ENCODE measurements at regions not wholly inside any gene's neighbourhood (a gene's known extent, or its start where the extent isn't known, plus 50 kb on each side); places are given as distances from the start of the nearest gene placed in this dataset.
"Not testable (repeated sequence)": the region's sequence is repeated elsewhere in the genome, so short reads cannot be mapped to it uniquely, and the experiment has no call there.

DNA sequence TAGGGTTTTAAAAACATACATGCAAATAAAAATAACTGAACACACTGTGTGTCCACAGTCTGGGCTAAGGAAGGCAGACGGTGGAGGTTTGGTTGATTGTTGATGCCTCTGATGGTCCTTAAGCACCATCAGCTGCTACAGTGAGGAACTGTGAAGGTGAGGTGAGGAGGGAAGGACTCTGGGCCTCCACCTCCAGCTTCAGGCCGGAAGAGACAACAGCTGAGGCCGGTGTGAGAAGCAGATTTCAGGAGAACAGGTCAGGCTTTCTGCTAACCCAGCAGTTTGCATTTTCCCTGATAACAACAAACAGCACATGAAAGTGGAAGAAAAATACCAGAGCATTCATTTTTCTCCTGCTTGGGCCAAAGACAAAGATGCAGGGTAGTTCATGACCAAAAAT lies 189.9 kb upstream of the AJAP1 start:
- no peak for DNase-seq (ENCODE audit: low read depth in 2 of 3, low spot score in 1 of 3)

DNA sequence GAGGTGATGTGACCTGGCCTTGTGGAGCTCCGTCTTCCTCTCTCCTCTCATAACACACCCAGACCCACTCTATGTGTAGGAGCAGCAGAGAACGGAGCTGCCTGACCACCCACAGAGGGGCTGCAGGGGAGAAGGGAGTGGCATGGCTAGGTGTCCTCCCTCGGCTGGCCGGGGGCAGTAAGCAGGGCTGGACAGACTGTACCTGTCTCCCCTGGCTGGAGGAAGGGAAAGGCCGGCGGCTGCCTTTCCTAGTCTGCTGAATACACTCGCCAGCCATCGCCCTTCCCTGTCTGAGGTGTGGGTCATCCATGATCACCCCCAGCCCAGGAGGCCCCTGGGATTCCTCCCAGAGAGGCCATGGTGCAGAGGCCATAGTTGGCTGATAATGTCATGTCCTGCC lies 187.2 kb upstream of the AJAP1 start:
- no peak for DNase-seq (ENCODE audit: low read depth in 2 of 3, low spot score in 1 of 3)

DNA sequence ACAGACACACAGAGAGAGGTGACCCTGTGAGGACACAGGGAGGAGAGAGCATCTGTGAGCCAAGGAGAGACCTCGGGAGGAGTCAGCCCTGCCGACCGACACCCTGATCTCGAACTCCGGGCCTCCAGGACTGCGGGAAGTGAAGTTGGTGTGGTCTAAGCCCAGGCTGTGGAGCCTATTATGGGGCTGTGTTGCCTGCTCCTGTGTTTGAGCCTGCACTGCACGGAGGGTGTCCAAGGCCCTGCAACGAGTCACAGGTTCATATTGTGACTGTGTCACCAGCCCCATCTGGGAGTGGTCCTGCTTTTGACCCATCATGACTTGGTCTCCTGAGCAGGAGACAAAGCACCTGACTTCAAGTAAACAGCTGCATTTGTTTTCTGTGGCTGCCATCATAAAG lies 186.0 kb upstream of the AJAP1 start:
- no peak for DNase-seq (ENCODE audit: low read depth in 2 of 3, low spot score in 1 of 3)

DNA sequence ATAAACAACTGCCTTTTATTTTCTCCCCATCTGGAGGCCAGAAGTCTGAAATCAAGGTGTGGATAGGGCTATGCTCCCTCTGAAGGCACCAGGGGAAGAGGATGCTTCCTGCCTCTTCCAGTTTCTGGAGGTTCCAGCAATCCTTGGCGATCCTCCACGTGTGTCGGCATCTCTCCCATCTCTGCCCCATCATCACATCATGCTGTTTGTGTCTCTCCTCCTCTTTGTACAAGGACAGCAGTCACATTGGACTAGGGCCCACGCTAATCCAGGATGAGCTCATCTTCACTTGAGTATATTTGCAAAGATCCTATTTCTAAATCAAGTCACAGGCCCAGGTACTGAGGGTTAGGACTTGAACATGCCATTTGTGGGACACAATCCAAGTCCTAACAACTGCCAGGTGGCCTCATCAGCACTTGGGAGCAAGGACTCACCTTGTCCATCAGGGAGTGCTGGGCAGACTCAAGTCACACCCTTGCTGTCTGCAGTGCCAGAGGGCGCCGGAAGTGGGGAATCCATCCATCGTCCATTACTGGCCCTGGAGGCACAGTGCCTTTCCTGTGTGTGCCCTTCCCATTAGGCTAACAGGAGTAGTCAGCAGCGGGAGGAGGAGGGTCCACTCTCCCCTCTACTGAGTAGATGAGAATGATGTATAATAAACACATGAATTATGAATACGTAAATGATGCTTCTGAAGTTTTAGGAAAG lies 185.4 kb upstream of the AJAP1 start:
- DNase-seq (ENCODE audit: low read depth in 2 of 3, low spot score in 1 of 3) = no peak

DNA sequence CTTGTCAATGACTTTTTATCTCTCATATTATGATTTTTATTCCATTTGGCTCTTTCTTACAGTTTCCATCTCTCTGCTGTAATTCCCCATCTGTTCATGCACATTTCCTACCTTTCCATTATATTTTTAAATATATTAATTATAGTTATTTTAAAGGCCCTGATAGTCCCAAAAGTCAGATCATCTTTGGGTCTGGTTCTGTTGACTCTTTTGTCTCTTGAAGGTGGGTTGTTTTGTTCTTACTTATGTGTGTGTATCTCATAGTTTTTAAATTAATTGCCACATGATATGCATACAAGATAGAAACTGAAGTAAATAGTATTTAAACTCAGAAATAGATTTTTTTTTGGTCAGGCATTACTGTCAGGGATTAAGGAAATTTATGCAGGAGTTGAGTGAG lies 178.0 kb upstream of the AJAP1 start:
- DNase-seq (ENCODE audit: low read depth in 2 of 3, low spot score in 1 of 3) = no peak

DNA sequence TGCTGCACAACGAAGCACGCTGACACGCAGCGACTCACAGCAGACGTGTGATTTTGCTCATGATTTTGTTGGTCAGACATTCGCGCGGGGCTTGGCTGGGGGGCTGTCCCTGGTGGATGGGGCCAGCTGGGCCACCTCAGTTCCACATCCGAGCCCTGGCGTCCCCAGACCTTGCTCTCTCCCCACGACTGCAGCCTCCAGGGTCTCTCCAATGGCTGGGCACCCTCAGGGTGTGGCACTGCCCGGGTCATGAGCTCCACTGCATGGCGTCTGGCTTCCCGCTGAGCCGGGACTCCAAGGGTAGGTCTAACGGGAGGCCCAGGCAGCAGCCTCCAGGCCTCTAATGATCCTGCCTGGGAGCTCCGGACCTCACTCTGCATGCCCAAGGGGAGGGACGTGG lies 173.0 kb upstream of the AJAP1 start:
- DNase-seq (ENCODE audit: low read depth in 2 of 3, low spot score in 1 of 3) = no peak

DNA sequence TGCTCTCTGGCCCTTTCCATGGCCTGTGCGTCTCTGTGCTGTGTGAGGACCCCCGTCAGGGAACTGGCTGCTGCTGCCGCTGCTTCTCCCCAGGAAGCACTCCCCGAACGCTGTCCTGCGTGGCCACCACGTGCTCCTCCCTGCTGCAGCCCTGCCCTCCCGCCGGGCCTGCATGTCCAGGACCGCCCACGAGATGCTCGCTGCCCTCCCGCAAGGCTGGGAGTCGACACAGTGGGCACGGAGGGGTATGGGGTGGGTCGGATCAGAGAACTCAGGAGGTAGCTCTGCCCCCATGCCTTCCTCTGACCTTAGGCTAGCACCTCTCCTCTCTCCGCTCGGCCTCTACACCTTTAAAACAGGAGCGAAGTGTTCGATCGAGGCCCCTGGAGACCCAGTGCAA lies 171.9 kb upstream of the AJAP1 start:
- no peak for DNase-seq (ENCODE audit: low read depth in 2 of 3, low spot score in 1 of 3)

DNA sequence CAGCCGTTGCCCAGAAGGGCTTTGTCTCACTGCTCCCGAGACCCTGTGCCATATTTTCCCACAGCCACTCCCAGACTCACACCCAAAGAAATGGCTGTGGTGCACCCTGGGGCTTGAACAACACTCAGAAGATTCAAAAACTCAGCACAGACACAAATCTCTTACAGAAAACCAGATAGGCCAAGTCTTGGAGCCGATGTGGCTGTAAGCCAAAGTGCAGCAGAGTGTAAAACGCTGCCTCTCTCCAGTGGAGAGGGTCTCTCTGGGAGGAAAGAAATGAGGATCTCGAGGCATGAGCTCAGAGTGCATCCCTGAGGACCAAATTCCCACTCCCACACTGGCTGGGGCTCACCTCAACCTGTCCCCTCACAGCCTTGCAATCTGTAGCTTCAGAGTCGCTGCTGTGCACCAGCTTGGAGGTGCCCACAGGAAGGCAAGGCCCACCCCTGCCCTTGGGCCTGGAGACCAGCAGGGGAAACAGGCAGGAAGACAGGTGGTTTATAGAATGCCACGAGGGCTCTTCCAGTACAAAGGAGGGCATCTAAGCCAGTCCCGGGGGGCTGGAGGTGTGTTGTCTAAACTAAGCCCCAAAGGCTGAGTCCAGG lies 171.3 kb upstream of the AJAP1 start:
- no peak for DNase-seq (ENCODE audit: low read depth in 2 of 3, low spot score in 1 of 3)

DNA sequence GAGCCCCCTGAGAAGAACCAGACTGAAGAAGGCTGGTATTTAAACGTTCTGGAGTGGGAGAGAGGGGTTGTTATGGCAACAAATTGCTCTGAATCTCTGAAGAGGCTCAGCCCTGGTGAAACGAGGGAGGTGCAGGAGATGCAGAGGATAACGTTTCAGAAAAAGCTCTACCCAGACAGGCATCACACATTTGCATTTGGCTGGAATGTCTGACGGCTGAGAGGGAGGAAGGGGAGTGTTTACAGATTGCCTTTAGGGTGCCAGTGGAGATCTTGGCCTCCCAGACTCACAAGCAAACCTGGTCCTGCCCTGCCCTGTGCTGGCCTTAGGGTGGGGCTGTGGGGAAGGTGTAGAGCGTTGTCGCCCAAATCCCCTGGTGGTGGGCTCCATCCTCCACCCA lies 169.0 kb upstream of the AJAP1 start:
- DNase-seq (ENCODE audit: low read depth in 2 of 3, low spot score in 1 of 3) = no peak

DNA sequence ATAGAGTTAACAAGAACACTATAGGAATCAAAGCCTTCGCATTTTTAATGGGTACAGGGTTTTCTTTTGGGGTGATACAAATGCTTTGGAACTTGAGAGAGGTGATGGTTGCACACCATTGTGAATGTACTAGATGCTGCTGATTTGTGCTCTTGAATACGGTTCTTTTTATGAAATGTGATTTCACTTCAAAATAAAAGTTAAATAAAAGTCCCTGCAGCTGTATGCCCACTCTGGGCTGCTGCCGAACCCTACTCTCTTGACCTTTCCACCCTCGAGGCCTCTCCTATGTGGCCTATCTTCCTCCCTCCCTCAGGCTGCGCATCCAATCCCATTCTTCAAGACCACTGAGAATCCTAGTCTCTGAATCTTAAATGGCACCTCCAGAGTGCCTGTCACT lies 168.5 kb upstream of the AJAP1 start:
- DNase-seq (ENCODE audit: low read depth in 2 of 3, low spot score in 1 of 3) = no peak

DNA sequence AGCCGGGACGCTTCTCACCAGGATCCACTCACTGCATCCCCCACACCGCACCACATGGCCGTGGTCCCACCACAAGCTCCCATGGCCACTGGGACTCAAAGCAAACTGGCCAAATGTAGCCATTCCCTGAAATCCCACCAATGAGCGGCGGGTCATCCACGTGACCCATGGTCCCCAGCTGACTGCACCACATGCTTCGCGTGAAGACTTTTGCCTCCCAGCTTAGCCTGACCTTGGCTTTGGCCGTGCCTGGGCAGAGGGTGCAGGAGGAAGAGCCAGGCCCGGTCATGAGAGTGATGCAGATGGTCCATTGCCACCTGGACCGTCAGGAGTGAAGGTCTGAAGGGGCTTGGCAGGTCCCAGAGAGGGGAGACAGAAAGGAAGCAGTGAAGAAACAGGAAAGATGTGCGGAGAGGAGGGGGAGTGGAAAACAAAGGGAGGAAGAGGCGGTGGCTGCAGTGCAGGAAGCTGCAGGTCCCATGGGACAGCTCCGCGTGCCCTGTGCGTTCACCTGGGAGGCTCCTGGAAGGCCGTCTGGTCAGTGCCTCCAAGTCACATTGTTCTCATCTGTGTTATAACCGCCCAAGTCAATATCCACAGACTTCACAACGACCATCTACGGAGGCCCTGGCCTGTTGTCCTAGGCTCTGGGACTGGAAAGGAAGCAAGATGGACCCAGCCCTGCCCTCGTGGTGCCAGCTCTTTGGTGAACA lies 167.8 kb upstream of the AJAP1 start:
- DNase-seq (ENCODE audit: low read depth in 2 of 3, low spot score in 1 of 3) = no peak

DNA sequence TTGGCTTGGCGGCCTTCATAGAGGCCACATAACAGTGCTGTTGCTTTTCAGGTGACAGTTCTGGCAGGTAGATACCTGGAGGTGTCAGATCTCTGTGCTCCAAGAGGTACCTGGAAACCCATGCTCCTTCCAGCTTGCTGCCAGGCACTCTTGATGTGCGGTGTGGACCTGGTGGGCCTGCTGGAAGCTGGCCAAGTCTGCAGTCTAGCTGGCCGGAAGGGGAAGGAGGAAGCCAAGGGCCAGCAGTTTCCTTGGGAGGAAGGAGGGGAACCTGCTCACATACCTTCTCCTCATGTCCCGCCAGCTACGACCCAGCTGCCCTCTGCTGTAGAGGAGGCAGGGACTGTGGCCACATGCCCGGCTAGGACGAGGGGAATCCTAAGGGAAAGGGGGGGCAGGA lies 166.4 kb upstream of the AJAP1 start:
- DNase-seq (ENCODE audit: low read depth in 2 of 3, low spot score in 1 of 3) = no peak

DNA sequence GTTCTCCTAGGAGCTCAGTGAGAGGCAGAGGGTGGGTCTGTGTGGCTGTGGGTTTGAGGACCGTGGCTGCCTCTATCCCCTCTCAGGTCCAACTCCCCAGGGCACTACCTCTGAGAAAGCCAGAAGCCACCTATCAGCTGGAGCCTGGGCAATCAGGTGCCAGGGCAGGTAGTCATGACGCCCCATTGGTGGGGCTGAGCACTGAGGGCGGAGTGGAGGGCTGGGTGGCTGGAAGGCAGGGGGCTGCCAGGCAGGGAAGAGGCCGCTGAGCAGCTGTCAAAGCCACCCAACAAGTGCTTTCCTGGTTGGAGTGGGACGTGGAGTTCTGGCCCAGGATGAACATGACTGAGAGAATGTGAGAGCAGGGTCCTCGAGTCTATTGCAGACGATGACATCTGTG lies 164.9 kb upstream of the AJAP1 start:
- no peak for DNase-seq (ENCODE audit: low read depth in 2 of 3, low spot score in 1 of 3)

DNA sequence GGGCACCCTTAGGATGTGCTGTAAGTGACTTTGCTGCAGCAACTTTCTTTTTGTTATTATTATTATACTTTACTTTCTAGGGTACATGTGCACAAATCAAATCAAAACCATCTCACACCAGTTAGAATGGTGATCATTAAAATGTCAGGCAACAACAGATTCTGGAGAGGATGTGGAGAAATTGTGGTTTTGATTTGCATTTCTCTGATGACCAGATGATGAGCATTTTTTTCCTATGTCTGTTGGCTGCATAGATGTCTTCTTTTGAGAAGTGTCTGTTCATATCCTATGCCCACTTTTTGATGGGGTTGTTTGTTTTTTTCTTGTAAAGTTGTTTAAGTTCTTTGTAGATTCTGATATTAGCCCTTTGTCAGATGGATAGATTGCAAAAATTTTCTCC lies 164.4 kb upstream of the AJAP1 start:
- DNase-seq (ENCODE audit: low read depth in 2 of 3, low spot score in 1 of 3) = not testable (repeated sequence)

DNA sequence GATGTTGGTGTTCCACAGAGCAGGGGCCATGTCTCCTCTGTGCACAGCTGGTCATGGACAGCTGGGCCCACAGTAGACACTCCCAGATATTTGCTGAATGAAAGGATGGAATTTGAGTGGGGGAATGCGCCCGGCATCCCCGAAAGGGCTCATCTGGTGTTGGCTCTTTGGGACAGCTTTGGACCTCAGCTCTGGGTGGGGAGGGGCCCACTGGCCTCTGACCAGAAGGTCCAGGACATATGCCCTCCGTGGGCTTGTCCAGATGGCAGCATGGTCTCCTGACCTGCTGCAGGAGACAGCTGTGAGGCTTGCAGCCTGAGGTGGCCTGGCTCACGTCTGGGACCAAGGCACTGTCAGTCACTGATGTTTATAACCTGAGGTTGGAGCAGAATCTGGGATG lies 160.4 kb upstream of the AJAP1 start:
- no peak for DNase-seq (ENCODE audit: low read depth in 2 of 3, low spot score in 1 of 3)

DNA sequence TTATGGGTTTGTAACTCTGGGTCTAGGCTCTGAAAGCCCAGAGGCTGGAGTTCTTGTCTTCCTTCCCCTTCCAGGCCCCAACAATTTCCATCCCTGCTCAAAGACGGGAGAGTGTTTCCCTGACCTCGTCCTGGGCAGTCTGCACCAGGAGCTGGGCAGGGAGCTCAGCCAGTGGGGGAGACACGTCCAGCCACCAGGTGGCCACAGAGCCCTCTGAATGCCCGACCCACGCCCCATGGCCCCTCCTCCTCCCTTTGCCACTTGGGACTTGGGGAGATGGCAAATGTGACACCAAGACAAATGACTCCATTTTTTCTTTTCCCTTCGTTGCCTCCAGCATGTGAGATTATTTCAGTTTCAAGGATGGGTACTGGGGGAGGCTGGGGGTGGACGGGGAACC lies 159.9 kb upstream of the AJAP1 start:
- no peak for DNase-seq (ENCODE audit: low read depth in 2 of 3, low spot score in 1 of 3)

DNA sequence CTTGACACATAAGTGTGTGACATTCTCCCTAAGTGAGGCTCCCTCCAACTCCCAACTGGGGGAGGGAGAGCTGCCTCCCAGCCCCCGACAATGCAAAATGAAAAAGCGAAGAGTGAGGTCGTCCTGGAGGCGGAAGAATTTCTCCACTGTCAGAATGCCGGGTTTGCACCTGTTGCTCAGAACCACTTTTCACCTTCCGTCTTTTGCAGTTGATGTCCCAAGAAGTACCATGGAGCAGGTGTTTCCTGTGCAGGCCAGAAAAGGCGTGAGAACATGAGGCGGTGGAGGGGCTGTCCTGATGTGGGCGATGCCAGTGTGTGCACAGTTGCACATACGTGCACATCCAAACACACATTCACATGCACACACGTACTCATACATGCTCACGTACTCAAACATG lies 158.6 kb upstream of the AJAP1 start:
- DNase-seq (ENCODE audit: low read depth in 2 of 3, low spot score in 1 of 3) = no peak

DNA sequence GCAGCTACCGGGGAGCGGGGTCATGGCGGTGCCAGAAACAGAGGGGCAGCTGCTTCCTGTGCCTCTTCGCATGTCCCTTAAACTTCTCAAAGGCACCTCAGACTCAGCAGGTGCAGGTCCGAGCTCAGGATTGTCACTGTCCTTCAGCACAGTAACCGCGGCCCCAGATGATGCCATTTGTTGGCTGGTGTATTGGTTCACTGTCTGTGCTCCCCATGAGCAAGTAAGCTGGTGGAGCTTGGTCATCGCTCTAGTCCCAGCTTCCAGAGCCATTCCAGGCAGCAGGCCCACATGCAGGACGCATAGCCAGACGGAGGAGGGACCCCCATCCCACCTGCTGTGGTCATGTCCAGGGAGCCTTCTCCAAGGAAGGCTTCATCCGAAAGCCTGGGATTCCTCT lies 154.0 kb upstream of the AJAP1 start:
- no peak for DNase-seq (ENCODE audit: low read depth in 2 of 3, low spot score in 1 of 3)

DNA sequence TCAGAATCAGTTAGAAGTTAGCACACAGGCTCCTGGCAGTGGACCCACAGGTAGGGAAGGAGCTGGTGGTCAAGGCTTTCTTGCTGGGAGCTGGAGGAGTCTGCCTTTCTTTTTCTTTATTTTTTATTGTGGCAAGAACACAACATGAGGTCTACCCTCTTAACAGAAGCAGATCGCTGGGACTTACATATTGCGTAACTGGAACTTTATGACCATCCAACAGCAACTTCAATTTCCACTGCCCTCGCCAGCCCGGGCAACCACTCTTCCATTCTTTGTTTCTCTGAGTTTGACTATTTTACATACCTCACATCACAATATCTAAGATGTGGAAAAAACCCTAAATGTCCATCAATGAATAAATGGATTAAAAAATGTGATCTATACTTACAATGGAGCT lies 147.8 kb upstream of the AJAP1 start:
- no peak for DNase-seq (ENCODE audit: low read depth in 2 of 3, low spot score in 1 of 3)

DNA sequence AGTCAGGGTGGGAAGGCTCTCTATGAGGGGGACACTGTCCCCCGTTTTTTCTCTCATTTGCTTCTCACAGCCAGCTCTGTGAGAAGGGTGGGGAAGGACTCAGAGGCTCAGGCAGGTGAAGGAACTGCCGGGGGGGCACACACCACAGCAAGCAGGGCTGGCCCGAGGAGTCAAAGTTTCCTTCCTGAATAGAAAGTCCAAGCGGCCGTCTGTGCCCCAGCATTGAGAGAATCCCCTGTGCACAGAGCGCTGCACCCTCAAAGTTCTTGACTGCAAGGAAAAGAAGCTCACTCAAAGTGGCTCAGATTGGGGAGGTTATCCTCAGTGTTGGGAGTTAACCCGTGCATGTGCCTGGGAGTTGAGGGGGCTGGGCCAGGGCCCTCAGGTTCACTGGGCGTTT lies 145.2 kb upstream of the AJAP1 start:
- DNase-seq (ENCODE audit: low read depth in 2 of 3, low spot score in 1 of 3) = no peak

DNA sequence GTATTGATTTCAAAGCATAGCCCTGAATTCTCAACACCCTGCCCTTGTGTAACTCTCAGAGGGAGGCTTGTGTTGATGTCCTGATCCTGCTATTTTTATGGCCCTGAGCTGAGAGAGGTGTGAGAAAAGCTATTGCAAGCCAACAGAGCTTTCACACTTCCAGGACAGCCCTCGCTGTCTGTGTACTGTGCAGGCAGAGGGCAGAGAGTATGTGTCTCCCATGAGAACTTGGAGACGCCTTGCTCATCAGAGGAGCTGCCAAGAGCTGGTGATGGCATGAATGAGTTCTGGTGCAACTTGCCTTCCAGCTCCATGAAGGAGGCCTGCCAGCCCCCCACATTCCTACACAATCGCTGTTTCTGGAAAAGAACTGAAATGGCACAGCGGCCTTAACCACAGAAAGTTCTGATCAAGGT lies 144.1 kb upstream of the AJAP1 start:
- DNase-seq (ENCODE audit: low read depth in 2 of 3, low spot score in 1 of 3) = no peak

DNA sequence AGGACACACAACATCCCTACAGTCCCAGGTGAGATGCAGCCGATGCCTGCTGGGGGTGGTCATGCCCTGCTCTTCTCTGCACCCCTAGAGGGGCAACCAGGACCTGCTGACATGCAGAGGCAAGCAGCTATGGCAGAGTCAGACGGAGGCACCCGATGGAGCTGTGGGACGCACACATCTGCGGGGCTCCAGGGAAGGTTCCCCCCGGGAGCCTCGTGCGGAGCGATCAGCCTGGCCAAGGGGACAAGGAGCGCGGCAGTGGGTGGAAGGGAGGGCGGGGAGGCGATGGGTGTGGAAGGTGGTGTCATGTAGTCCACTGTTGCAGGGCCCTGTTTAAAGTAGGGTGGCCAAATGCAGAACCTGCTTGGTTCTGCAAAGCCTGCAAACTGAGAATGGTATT lies 143.0 kb upstream of the AJAP1 start:
- DNase-seq (ENCODE audit: low read depth in 2 of 3, low spot score in 1 of 3) = no peak

DNA sequence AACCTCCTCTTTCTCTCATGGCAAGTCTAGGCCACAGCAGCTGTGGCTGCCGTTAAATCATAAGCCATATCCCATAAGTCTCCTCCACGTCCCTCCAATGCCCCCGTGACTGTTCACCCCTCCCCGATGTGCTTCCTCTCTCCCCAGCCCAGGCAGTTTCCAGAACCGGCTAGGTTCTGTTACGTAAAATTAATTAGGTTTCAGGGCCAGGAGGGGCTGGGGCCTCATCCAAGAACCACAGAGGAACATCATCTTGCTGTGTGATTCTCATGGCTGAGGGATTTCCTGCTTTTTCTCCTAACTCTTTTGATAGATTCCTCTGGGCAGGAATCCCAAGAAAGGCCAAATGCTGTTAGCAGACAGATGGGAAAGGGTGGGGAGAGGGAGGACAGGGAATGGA lies 141.8 kb upstream of the AJAP1 start:
- no peak for DNase-seq (ENCODE audit: low read depth in 2 of 3, low spot score in 1 of 3)

Data from stimulated activated CD4-positive, alpha-beta T cell treated with anti-CD3 and anti-CD28 coated beads, Interleukin-12 subunit alpha, Interleukin-12 subunit beta, amount 100 ng/mL, for 48 hours (primary cell).